HG03457 (cell line): ENCODE measurements at regions not wholly inside any gene's neighbourhood (a gene's known extent, or its start where the extent isn't known, plus 50 kb on each side); places are given as distances from the start of the nearest gene placed in this dataset.
"Not testable (repeated sequence)": the region's sequence is repeated elsewhere in the genome, so short reads cannot be mapped to it uniquely, and the experiment has no call there.

Experiments
- ATAC-seq: cut with Tn5 transposase; IDR thresholded peaks from one replicate; pipeline ENCODE4 v1.9.1; 2021; ENCODE audit warnings: moderate number of reproducible peaks; ENCODE audit not compliant: unreplicated experiment

- no peak for ATAC-seq
Observed at GRCh38 chr5:17816944-17817343, 182.7 kb downstream of the TAF11L14 start.

GRCh38 chr5:17817990-17818389 lies 183.7 kb downstream of the TAF11L14 start:
- no peak for ATAC-seq

- no peak for ATAC-seq
Observed at GRCh38 chr5:17819783-17820182, 185.5 kb downstream of the TAF11L14 start.

- ATAC-seq = no peak
Observed at GRCh38 chr5:17828681-17829080, 194.4 kb downstream of the TAF11L14 start.

- ATAC-seq = no peak
Observed at GRCh38 chr5:17829456-17829855, 195.2 kb downstream of the TAF11L14 start.

- ATAC-seq = no peak
Observed at GRCh38 chr5:17831279-17831678, 197.0 kb downstream of the TAF11L14 start.

- ATAC-seq = no peak
Observed at GRCh38 chr5:17832949-17833745, 198.9 kb downstream of the TAF11L14 start.

GRCh38 chr5:17837757-17838156 lies 203.5 kb downstream of the TAF11L14 start:
- ATAC-seq = no peak

GRCh38 chr5:17838469-17838868 lies 204.2 kb downstream of the TAF11L14 start:
- ATAC-seq = no peak

GRCh38 chr5:17839848-17840247 lies 205.6 kb downstream of the TAF11L14 start:
- no peak for ATAC-seq

- ATAC-seq = no peak
Observed at GRCh38 chr5:17846496-17846895, 212.2 kb downstream of the TAF11L14 start.

GRCh38 chr5:17847286-17847685 lies 213.0 kb downstream of the TAF11L14 start:
- no peak for ATAC-seq

GRCh38 chr5:17852111-17852510 lies 217.9 kb downstream of the TAF11L14 start:
- no peak for ATAC-seq

- ATAC-seq = no peak
Observed at GRCh38 chr5:17852740-17853139, 218.5 kb downstream of the TAF11L14 start.

GRCh38 chr5:17854901-17855300 lies 220.6 kb downstream of the TAF11L14 start:
- ATAC-seq = no peak

GRCh38 chr5:17860660-17861315 lies 226.5 kb downstream of the TAF11L14 start:
- ATAC-seq = no peak

GRCh38 chr5:17864903-17865302 lies 230.6 kb downstream of the TAF11L14 start:
- ATAC-seq = not testable (repeated sequence)

GRCh38 chr5:17865966-17866365 lies 231.7 kb downstream of the TAF11L14 start:
- ATAC-seq = not testable (repeated sequence)

- no peak for ATAC-seq
Observed at GRCh38 chr5:17872204-17872603, 237.9 kb downstream of the TAF11L14 start.

- no peak for ATAC-seq
Observed at GRCh38 chr5:17878541-17878940, 244.3 kb downstream of the TAF11L14 start.

GRCh38 chr5:17879276-17879675 lies 245.0 kb downstream of the TAF11L14 start:
- no peak for ATAC-seq

- no peak for ATAC-seq
Observed at GRCh38 chr5:17880869-17881268, 246.6 kb downstream of the TAF11L14 start.
